Heart left ventricle (tissue), 13 donors: ENCODE measurements at regions not wholly inside any gene's neighbourhood (a gene's known extent, or its start where the extent isn't known, plus 50 kb on each side); places are given as distances from the start of the nearest gene placed in this dataset.

ENCODE experiments used
- CTCF ChIP-seq, 12 donors: fragments of 200-600 bp; sonication (generic) in 4 of 12; IDR thresholded peaks; one replicate each; pipeline versions ENCODE4 v1.5.0 to v1.8.0; 2018 to 2022; ENCODE audit warnings: antibody characterized with exemption in 12 of 12, mild to moderate bottlenecking in 5 of 12
- POLR2A ChIP-seq, 2 donors: fragments of 450-650 bp; IDR thresholded peaks; one replicate each; pipeline ENCODE4 v1.6.1; 2017; ENCODE audit warnings: antibody characterized with exemption in 2 of 2, mild to moderate bottlenecking in 2 of 2, moderate library complexity in 2 of 2
- donor health status: ischemic (EF 13 %, LVEDD 7.1; RV severe dilation, severe dysfunction).
- donor health status: DM: no; HTN: yes; CAD: no.
- donor health status: DM: no; HTN: no; CAD: no.
- donor health status: ischemic (EF 25% LVEDD 6.9; RV normal size, moderate dysfunction).
- donor health status: ischemic (EF 25% LVEDD 5.7; RV mildly dilated, moderate dysfunction).
- donor health status: ischemic (EF 35%, LVEDD 5.7; RV mildly dilated, moderate dysfunction).
- donor health status: nonischemic (EF 11% LVEDD 7.7; RV severe dilation, severe dysfunction).
- donor health status: DM: yes; HTN: yes; CAD: no.
- donor health status: PGD.
- donor health status: ischemic (EF 29% LVEDD 5.4; RV normal size, mild dysfunction).
- donor health status: nonischemic (EF 23%, LVEDD 6.1; RV moderate dilation, normal function).

- TF ChIP-seq CTCF (IDR thresholded peaks at IDR 0.05) (no peak), POLR2A (IDR thresholded peaks at IDR 0.05) (no peak)
These were observed 63.6 kb upstream of the SH3RF3 start for GRCh38 chr2:109065391-109065734.
